ENCODE measurements at regions not wholly inside any gene's neighbourhood (a gene's known extent, or its start where the extent isn't known, plus 50 kb on each side); places are given as distances from the start of the nearest gene placed in this dataset.
"Not testable (repeated sequence)": the region's sequence is repeated elsewhere in the genome, so short reads cannot be mapped to it uniquely, and the experiment has no call there.

GRCh38 chr2:228581731-228582130 lies 400.2 kb upstream of the SPHKAP start:
- DNase-seq (ENCODE audit: missing footprints) (no peak), ATAC-seq (no peak)
- intact Hi-C loops (cut with DNase I), result no loop called here

GRCh38 chr2:228575897-228576296 lies 394.4 kb upstream of the SPHKAP start:
- ATAC-seq (no peak), DNase-seq (ENCODE audit: missing footprints) (no peak)
- intact Hi-C loops (cut with DNase I), result no loop called here

DNA sequence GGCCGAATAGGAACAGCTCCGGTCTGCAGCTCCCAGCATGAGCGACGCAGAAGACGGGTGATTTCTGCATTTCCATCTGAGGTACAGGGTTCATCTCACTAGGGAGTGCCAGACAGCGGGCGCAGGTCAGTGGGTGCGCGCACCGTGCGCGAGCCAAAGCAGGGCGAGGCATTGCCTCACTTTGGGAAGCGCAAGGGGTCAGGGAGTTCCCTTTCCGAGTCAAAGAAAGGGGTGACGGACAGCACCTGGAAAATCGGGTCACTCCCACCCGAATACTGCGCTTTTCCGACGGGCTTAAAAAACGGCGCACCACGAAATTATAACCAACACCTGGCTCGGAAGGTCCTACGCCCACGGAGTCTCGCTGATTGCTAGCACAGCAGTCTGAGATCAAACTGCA lies 386.8 kb upstream of the SPHKAP start:
- intact Hi-C loops (cut with DNase I), result not testable (repeated sequence)

DNA sequence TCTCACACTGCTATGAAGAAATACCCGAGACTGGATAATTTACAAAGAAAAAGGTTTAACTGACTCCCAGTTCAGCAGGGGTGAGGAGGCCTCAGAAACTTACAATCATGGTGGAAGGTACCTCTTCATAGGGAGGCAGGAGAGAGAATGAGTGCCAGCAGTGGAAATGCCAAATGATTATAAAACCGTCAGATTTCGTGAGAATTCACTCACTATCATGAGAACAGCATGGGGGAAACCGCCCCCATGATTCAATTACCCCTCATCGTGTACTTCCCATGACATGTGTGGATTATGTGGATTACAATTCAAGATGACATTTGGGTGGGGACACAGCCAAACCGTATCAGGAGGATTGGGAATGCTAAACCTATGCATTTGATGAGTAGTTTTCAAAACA lies 380.3 kb upstream of the SPHKAP start:
- intact Hi-C loops (cut with DNase I), result no loop called here
- ATAC-seq (no peak), DNase-seq (ENCODE audit: missing footprints) (no peak)

More for the DNA sequence above, 386.8 kb upstream of the SPHKAP start:
- ATAC-seq, result not testable (repeated sequence)
- peak; percentile 20 for DNase-seq (ENCODE audit: missing footprints)

GRCh38 chr2:228559774-228560415 lies 378.4 kb upstream of the SPHKAP start:
- no peak for DNase-seq (ENCODE audit: missing footprints)
- ATAC-seq, result no peak
- intact Hi-C loops (cut with DNase I), result no loop called here

DNA sequence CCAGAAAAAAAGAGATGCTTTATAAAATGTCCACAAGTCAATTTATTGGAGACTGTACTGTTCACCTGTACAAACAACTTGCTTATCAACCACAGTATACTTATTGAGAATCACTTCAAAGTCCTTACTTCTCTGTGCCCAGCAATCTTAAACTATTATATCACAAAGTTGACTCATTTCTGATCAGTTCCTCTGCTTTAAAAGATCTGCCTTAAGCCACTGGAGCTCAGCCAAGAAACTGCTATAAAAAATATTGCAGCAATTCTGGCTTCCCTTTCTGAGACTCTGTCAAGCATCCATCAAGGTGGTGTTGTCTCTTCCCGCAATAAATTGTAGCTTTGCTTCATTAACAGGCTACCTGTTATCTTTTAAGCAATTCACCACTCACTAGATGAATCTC lies 375.2 kb upstream of the SPHKAP start:
- intact Hi-C loops (cut with DNase I), result no loop called here
- ATAC-seq (no peak), DNase-seq (ENCODE audit: missing footprints) (no peak)

DNA sequence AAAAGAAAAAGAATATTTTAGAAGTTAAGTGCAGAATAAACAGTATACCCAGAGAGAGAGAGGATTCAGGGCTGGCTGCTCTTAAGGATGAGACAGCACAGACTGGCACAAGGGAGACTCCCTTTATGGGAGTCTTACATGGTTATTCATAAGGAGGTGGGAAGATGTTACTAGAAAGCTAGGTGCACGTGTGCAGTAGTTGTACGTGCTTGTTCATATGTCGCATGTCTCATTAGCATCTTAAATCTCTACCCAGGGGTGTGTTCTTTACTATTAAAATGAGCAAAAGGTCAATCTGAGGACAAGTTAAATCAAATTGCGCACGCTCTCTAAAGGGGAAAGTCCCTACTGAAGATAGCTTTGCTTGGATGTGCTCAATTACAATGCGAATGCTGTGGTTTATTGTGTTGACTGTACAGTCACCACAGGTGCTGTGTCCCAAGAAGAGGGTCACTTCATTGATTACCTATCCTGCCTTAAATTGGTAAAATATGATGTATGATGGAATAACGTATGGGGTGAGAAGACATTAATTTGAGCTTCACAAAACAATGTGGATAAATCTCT lies 368.0 kb upstream of the SPHKAP start:
- intact Hi-C loops (cut with DNase I), result no loop called here
- no peak for DNase-seq (ENCODE audit: missing footprints)
- ATAC-seq, result no peak

GRCh38 chr2:228548230-228548629 lies 366.7 kb upstream of the SPHKAP start:
- no peak for DNase-seq (ENCODE audit: missing footprints)
- no peak for ATAC-seq
- intact Hi-C loops (cut with DNase I), result no loop called here

- ATAC-seq (no peak), DNase-seq (ENCODE audit: missing footprints) (no peak)
- intact Hi-C loops (cut with DNase I), result no loop called here
These were observed 364.3 kb upstream of the SPHKAP start for GRCh38 chr2:228545748-228546145.

DNA sequence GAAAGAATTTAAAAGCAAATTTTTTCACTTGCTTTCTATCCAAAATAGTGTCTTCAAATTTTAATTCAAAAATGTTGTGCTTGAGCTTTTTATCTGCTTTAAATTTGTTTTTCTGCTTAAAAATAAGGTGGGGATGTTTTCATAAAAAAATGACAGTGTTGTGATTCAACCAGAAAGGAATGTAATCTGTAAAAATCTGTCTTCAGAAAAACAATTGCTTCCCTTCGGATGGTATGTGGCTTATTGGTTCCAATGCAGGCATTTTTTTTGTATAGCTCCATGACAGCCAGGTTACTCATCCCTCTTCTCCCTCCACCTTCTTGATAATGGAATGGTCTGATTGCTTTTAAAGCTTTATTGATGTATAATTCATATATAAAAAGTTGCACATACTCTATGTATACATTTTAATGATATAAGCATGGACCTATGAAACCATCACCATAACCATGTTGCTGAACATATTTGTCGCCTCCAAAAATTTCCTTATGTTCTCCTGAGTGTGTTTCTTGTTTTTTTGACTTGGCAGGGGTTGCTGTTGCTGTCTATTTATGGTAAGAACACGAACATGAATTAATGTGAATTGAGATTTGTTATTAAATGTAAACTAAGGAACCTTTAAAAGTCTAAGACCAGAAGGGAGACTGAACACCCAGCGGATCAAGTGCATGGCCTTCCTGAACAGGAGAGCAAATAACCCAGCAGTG lies 363.7 kb upstream of the SPHKAP start:
- ATAC-seq (no peak), DNase-seq (ENCODE audit: missing footprints) (no peak)
- intact Hi-C loops (cut with DNase I), result no loop called here

GRCh38 chr2:228543117-228543516 lies 361.6 kb upstream of the SPHKAP start:
- intact Hi-C loops (cut with DNase I), result no loop called here
- no peak for ATAC-seq

DNA sequence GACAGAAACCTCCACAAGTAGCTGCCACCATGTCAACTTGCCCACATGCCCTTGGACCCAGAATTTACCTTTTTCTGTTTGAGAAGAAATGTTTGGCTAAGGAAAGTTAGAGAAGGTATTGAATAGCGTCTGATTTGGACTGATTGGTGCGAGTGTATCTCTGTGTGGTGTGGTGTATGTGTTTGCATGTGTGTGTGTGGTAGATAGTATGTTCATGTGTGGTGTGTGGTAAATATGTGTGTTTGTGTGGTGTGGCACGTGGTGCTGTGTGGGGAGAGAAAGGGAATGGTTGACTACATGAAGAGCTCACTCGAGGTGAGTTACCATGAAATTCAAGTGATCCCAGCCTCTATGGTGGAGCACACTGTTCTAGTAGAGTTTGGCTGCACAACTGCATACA lies 360.8 kb upstream of the SPHKAP start:
- intact Hi-C loops (cut with DNase I), result no loop called here
- ATAC-seq, result no peak
- DNase-seq (ENCODE audit: missing footprints), result no peak

More at GRCh38 chr2:228543117-228543516, 361.6 kb upstream of the SPHKAP start:
- DNase-seq (ENCODE audit: missing footprints), result no peak

- no peak for ATAC-seq
- intact Hi-C loops (cut with DNase I), result no loop called here
These were observed 360.3 kb upstream of the SPHKAP start for GRCh38 chr2:228541789-228542188.

DNA sequence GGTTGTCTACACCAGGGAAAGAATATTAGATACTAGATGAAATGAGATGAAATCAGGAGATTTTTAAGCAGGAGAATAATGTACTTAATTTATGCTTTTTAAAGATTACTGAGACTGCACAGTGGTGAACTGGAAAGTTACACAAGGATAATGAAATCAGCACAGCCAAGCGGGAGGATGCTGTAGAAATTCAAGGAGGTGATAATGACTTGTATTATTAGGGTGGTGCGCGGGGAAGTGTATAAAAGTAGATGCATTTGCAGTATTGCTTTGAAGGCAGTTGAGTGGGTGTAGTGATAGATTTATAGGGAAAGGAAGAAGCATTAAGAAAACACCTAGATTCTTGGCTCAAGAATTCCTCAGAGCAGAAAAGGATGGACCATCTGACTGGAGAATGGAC lies 359.5 kb upstream of the SPHKAP start:
- ATAC-seq, result no peak
- DNase-seq (ENCODE audit: missing footprints), result no peak
- intact Hi-C loops (cut with DNase I), result no loop called here

More at GRCh38 chr2:228541789-228542188, 360.3 kb upstream of the SPHKAP start:
- no peak for DNase-seq (ENCODE audit: missing footprints)

DNA sequence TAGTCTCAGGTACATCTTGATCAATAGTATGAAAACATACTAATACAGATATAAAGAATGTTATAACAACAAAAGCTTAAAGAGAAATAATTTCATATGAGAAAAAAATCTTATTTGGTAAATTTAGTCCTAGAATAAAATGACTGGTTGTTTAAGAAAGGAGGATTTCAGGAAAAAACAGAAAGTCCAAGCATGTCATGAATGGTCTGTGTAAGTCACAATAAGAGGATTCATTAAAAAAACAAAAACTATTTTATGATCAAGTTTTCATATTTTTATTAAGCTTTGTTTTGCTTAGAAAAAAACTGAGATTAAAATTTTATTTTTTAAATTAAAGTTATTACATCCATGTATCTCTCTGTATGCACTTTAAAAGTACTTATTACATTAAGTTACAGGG lies 353.9 kb upstream of the SPHKAP start:
- no peak for DNase-seq (ENCODE audit: missing footprints)
- intact Hi-C loops (cut with DNase I), result no loop called here
- ATAC-seq, result no peak

DNA sequence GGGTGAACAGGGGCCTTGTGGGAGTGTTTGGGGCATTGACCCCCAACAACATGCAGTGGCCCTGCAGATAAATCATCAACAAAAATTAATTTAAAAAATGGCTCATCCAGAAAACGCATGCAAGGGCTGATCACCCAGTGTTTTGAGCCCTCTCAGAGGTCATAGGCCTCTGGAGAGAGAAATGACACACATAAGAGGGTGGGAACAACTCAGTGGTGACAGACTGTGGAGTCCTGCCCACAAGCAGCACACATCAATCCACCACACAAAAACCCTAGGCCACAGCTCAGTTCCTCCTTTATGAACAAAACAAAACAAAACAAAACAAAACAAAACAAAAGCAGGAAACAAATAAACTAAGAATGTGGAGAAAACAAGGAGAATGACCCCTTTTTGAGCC lies 351.7 kb upstream of the SPHKAP start:
- ATAC-seq (no peak), DNase-seq (ENCODE audit: missing footprints) (no peak)
- intact Hi-C loops (cut with DNase I), result no loop called here

- no peak for ATAC-seq
- intact Hi-C loops (cut with DNase I), result no loop called here
These were observed 350.7 kb upstream of the SPHKAP start for GRCh38 chr2:228532233-228532632.

DNA sequence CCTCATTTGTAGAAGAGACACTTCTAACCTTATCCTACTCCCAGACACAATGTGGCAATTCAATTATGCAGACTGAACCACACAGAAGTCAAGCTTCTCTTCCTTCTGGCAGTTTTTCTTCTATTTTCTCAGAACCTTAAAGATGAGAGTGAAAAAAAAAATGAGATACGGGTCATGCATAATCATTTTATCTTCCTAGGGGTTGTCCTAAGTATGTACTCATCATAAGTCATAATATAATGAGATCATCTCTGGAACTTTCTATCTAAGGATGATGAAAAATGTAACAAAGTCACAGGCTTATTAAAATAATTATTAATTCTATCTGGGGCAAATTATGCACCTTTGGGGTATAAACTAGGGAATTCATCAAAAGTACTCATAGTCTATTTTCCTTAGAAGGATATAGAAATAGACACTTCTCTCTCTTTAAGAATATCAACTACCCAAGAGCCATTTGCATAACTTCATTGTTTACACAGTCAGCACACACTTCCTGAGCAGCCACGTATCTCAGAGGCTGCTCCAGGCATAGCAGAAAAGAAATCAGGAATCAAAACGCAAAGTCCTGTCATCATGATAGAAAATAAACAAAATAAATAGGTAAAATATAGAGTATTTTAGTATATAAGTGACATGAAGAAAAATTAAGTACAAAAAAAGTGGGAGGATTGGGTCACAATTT lies 345.9 kb upstream of the SPHKAP start:
- intact Hi-C loops (cut with DNase I), result no loop called here
- no peak for ATAC-seq

More at GRCh38 chr2:228532233-228532632, 350.7 kb upstream of the SPHKAP start:
- no peak for DNase-seq (ENCODE audit: missing footprints)

DNA sequence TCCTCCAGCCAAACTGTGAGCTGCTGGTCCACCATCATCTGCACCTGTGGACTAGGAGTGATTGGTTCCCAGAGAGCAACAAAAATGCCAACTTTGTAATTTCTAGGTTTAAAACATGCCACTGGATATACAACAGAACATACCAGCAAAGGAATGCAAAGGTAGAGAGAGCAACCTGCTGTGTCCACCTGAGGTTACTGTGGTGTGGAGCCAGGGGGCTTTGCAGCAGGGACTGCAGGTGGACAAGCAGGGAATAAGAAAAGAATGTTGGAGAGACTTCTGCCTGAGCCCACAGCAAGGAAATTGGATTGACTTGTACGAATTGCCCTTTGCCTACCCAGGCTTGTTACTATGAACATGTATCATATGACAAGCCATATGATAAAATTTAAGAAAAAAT lies 345.2 kb upstream of the SPHKAP start:
- intact Hi-C loops (cut with DNase I), result no loop called here
- DNase-seq (ENCODE audit: missing footprints) (no peak), ATAC-seq (no peak)

More for the DNA sequence above, 345.9 kb upstream of the SPHKAP start:
- DNase-seq (ENCODE audit: missing footprints), result no peak

DNA sequence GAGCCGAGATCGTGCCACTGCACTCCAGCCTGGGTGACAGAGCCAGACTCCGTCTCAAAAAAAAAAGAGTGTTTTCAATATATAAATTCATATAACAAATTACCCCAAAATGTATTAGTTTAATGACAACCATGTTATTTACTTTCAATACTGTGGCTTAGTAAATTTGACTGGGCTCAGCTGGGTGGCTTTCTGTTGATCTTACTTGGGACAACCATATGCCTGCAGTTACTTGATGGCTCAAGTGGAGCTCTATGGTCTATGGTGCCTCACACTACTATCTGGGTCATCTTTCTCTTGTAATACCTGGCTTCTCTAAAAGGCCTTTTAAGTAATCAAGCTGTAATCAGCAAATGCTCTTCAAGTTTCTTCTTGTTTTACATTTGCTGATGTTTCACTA lies 341.5 kb upstream of the SPHKAP start:
- DNase-seq (ENCODE audit: missing footprints), result no peak
- intact Hi-C loops (cut with DNase I), result no loop called here
- ATAC-seq, result no peak

Data from Right ventricle myocardium inferior (tissue), 1 donor.